HG03521 (cell line): ENCODE measurements at regions not wholly inside any gene's neighbourhood (a gene's known extent, or its start where the extent isn't known, plus 50 kb on each side); places are given as distances from the start of the nearest gene placed in this dataset.

Experiments used
- ATAC-seq: cut with Tn5 transposase; IDR thresholded peaks from one replicate; pipeline ENCODE4 v1.9.1; 2021; ENCODE audit warnings: mild to moderate bottlenecking, moderate library complexity; ENCODE audit not compliant: unreplicated experiment

DNA sequence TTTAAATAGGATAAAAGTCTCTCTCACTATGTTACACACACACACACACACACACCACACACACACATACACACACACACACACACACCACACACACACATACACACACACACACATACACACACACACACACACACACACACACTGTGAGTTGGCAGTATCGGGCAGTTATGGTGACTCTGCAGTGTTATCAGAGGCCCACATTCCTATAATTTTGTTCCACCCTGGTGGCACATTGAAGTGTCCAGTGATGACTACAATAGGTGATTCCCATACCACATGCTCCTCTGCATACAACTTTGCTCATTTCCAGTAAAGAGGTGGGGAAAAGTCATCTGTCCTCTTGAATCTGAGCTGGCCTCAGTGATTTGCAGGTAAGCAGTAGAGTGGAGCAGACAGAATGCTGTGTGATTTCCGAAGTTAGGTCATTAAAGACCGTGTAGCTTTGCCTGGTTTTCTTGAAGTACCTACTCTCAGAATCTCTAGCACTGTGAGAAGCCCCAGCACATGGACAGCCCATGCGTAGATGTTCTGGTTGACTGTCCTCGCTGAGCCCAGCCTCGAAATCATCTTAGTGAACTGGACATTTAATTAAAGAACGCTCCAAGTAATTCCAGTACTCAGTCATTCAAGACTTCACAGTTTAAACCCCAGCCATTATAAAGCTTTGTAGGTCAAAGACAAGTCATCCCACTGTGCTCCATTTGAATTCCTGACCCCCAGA lies 836.6 kb upstream of the SOX9 start:
- ATAC-seq = no peak

DNA sequence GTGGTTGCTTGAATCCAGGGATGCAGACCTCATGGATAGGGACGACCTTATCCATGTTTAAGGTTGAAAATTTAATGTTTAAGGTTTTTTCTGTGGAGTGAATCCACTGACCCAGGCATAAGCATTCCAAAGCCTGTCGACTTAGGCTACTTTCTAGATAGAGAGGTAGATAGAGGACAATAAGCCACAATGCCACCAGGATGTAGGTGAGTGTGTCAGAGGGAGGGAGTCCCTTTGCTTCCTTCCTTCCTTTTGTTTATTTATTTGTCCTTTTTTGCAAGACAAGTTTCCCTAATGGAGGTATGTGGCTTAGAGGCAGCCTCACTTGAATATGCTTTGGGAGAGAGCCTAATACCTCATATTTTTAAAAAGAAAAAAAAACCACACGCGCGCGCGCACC lies 834.2 kb upstream of the SOX9 start:
- ATAC-seq = no peak

DNA sequence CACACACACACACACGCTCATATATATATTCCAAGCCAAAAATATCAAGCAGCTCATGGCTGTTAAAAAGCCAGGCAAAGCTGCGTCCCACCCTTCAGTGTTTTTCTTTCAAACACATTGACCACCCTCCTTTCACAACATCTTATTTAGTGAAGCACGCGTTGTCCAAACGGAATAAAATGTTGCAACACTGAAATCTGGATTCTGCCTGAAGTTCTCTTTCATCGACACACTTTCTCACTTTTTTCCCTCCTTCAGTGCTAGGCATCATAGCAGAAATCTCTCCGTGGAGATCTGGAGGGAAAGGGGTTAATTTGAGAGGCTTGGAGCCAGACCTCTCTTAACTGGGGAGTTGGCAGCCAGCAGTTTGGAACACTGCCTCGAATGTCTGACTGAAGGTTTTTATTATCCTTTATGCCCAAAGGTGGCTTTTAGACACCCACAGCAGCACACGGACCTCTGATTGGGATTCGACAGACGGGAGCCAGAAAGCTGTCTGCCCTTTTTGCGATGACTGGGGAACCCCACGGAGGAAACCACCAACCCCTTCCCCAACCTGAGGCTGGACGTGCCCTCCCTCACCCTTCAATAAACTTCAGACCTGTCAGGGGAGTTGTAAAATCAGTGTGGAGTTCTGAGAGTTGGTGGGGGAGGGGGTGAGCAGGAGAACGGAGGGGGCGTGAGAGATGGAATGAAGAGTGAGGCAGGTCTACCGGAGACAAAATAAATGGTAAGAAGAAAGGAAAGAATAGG lies 833.6 kb upstream of the SOX9 start:
- no peak for ATAC-seq

DNA sequence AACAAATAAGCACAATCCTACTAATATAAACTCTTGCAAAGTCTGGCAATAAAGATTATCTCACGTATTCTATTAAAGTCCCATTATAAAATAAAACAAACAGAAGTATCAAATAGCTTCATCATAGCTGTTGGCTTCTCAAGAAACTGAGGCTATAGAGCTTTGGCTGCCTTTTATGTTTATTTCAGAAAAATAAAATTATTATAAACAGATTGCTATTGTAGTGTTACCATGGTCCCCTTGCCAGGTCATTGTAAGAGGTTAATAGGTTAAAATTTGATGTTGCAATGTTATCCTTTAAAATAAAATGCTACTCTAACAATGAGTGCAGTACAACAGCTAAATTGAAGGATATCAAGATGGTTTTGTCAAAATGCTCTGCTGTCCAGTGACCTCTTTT lies 828.8 kb upstream of the SOX9 start:
- ATAC-seq = no peak

DNA sequence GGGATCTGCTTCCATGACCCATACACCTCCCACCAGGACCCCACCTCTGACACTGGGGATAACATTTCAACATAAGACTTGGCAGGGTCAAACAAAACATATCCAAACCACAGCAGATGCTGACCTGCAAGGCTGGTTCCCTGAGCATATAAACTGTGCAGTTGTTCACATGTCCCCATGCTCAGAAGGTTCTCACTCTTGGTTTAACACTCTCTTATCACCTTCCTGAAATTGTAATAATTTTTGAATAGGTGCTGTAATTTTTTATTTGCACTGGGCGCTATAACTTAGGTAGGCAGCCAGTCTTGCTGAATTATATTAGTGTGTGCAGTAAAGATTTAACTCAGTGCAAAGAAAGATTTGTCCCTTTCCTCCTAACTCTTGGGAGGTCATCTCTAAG lies 824.8 kb upstream of the SOX9 start:
- no peak for ATAC-seq

DNA sequence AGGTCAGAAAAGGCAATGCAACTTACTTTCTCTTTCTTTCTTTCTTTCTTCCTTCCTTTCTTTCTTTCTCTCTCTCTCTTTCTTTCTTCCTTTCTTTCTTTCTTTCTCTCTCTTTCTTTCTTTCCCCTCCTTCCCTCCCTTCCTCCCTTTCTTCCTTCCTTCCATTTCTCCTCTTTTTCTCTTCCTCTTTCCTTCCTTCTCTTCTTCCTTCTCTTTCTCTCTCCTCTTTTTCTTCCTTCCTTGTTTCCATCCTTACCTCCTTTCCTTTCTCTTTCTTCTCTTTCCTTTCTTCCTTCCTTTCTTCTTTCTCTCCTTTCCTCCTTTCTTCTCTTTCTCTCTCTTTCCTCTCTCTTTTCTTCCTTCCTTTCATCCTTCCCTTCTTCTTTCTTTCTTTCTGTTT lies 819.8 kb upstream of the SOX9 start:
- ATAC-seq = no peak

DNA sequence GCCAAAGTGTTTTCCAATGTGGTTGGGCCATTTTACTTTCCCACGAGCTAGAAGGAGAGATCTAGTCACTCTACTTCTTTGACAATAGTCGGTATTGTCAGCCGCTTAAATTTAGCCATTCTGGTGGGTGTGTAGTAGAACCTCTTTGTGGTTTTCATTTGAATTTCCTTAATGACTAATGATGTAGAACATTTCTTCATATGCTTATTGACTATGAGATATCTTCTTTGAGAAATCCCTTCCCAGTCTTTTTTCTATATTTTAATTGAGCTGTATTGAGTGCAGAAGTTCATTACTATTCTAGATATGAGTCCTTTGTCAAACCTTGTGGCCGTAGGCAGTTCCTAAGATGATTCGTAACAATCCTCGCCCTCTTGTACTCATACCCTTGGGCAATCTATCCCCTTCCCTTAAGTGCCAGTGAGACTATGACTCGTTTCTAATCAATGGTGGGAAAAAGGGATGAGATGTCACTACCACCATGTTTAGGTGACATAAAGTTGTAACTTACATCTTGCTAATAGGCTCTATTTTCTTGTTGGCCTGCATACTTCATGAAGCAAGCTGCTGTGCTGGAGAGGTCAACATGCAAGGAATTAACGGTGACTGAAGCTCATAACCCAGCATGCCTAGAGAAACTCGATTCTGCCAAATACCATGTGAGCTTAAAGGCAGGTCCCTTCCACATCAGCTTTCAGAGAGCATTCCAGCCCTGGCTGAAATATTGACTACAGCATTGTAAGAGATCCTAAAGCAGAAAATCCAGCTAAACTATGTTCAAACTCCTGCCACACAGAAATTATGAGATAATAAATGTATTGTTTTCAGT lies 817.9 kb upstream of the SOX9 start:
- ATAC-seq = no peak

DNA sequence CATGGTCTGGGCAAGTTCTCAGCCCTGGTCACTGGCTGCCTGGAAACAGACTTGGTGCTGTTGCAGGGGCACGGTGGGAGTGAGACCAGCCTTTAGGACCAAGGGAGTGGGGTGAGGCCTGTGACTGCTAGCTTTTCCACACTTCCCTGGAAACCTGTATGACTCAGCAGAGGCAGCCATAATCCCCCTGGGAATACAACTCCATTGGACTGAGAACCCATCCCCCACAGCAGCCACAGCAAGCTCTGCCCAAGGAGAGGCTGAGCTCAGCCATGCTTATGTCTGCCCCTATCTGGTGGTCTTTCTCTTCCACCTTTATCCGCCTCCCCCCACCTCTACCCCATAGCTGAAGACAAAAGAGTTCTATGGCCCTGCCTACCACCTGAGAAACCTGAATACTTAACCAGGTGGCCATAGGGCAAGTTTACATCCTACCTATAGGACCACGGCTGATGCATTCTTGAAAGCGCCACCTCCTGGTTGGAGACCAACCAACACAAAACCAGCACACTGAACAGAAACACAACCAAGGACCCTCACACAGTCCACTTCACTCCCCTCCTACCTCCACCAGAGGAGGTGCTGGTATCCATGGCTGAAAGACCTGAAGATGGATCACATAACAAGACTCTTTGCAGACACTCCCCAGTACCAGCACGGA lies 816.2 kb upstream of the SOX9 start:
- no peak for ATAC-seq

DNA sequence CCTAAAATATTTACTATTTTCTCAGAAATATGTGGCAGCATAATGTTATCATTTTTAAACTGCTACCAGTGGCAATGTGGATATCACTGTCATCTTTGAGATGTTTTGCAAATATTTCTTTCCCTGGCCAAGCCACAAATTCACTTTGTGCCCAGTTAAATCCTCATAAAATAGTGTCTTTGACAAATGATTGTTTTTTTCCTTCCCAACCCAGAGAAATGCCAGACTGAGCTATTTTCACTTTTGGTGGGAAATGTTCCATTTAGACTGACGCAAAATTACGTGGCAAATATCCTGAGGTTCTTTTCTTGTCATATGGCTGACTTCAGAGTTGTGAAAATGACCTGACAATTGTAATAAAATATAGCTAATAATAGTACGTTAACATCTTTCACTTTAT lies 807.0 kb upstream of the SOX9 start:
- ATAC-seq = no peak

DNA sequence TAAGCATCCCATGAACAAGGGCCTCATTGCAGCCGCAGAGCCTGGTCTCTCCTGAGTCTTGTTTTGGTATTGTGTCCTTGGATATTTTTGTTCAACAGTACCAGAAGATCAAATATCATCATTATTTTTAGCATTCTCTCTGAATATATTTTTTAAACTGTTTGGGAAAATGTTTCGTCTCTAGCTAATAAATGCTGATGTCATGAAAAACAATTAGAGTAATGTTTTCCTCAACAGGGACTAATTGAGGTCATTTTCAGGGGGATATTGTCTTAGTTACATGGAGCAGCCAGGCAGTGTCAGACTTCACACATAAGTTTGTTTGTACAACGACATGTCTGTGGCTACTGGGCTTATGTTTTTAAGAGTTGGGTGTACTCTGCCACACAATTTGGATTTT lies 805.3 kb upstream of the SOX9 start:
- ATAC-seq = no peak

DNA sequence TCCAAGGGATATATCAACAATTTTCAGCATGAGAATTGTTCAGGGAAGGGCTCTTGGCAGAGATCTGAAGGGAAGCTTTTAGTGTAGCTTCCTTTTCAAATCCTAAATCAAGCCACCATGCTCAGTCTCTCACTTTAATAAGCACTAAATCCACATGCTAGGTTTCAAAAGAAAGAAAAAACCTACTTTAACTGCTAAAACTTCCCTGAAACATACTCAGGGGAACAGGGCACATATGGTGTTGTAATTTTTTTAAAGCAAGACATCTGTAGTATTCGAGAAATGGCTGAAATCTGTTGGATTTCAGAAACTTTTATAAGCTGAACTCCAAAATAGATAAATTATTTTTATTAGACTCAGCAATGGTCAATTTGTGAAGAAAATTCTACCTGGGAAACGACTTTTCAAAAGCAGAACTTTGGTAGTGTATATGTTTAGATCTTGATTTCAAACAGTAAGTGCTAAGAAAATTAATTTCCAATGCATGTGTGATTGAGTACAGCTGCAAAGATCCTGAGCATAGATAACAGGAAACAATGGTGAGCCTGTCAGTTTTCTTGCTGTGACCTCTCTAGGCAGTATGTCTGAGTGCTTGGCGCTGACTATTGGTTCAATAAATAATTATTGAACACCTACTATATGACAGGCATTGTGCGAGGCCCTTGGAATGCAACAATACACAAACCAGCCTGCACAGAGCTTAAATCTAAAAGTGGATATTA lies 804.5 kb upstream of the SOX9 start:
- ATAC-seq = no peak

DNA sequence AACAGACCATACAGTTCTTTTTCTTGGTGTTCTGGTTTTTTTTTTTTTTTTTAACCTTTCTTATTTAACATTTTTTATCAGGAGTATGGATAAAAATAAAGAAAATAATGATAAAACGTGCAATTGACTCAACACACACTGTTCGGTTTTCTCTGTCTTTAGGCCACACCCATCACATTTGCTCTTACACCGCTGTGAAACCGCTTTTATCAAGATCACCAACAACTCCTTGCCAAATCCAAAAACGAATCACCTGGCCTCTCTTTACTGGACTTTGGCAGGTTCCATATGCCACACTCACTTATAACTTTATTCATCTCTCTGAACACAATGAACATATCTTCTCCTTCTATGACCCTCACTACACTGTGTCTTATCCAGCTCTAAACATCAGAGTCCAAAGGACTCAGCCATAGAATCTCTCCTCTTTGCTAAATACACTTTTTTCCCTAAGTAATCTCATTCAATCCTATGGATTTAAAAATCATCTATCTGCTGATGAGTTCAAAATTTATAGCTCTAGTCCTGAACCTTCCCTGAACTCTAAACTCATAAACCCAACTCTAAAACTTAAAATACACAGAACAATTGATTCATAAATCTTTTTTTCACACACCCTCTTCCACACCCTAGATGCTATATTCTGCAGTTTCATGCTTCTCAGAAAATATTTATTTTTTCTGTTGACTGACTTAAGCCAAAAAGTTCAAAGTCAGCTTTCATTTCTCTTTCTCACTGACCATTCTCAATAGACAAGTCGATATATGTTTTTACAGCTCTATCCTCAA lies 800.6 kb upstream of the SOX9 start:
- ATAC-seq = no peak

DNA sequence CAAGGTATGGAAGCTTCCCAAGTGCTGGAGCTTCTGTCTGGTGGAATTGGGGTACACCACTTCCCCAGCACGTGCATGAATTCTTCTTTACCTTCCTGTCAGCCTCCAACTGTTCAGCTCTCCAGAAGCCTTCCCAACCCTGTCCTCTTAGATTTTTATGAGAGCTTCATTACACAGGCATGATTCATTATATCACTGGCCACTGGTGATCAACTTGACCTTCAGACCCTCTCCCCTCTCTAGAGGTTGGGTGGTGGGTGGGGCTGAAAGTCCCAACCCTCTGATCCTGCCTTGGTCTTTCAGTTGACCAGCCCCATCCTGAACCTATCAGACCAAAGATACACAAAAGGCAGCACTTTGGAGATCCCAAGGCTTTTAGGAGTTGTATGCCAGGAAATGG lies 795.7 kb upstream of the SOX9 start:
- ATAC-seq = no peak

DNA sequence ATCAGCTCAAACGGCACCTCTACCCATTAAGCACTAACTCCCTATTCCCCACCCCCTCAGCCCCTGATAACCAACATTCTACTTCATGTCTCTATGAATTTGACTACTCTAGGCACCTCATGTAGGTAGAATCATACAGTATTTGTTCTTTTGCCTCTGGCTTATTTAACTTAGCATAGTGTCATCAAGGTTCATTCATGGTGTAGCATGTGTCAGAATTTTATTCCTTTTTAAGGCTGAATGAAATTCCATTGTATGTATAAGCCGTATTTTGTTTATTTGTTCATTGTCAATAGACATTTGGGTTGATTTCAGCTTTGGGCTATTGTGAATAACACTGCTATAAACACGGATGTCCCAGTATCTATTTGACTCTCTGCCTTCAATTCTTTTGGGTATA lies 794.9 kb upstream of the SOX9 start:
- no peak for ATAC-seq

DNA sequence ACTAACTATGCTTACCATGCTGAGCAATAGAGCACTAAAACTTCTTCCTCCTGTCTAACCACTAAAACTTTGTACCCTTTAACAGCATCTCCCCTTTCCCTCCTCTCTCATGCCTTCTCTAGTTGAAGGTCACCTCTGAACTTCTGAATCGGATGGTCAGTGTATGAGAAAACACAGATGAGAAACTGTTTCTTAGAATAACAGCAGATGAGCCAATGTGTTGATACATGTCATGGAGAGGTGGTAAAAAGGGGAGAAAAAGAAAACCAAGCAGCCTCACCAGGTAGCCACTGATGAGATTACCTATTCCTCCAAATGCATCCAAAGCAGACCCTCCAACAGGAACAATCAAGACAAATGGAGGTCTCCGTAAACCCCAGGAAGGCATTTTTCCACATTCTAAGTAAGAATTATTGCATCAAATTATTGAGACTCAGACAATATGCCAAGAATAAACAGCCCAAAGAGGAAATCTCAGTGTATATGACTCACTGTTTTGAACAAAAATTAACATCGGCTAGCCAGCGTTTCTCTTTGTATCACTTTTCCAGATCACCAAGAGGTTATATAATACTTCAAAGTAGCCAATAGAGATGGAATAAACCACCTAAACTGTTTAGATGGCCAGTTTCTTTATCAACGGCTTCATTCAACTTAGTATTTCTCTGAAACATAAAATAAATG lies 793.3 kb upstream of the SOX9 start:
- ATAC-seq = no peak

DNA sequence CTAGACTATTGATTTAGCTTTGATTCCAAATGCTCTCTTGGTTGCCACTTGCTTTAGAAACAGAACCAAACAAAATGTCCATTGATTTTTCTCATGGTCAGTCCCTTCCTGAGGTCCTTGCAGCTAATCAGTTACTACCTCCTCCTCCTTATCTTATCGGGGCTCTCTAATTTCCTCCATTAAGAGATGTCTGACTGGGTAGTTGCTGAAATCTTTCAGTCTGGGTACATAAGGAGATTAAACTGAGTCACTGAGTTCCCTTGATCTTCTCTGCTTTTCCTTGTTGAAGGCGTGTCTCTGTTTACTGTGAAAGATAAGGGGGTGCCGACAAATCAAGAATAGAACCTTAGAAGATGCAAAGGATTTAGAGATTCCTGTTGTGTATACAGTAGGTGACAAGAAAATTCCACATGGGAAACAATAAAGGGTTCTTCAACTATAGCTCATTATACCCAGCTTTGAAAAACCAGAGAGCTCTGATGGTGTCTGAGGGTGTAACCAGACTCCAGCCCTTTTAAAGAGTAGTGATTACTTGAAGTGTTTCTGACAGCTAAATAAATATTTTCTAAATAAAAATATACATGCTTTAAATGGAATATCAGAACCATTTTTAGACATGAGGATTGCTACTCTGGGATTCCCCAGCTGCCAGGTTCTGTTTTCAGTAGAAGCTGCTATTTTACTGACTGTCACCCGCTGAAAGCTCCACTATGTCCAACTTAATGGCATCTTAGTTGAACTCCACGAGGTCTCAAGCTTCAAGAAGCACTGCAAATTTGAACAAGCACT lies 791.3 kb upstream of the SOX9 start:
- no peak for ATAC-seq

DNA sequence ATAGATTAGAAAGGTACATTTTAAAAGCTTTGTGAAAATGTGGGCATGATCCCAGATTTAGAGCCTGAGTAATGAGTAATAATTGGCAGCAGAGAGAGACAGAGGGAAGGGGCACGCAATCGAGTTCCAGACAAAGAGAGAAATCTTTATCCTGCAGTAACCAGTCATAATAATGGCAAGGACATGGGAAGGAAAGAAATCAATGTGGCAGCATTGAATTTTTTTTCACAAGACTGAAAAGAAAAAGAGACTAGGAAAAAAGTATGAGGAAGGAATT lies 790.8 kb upstream of the SOX9 start:
- ATAC-seq = no peak

DNA sequence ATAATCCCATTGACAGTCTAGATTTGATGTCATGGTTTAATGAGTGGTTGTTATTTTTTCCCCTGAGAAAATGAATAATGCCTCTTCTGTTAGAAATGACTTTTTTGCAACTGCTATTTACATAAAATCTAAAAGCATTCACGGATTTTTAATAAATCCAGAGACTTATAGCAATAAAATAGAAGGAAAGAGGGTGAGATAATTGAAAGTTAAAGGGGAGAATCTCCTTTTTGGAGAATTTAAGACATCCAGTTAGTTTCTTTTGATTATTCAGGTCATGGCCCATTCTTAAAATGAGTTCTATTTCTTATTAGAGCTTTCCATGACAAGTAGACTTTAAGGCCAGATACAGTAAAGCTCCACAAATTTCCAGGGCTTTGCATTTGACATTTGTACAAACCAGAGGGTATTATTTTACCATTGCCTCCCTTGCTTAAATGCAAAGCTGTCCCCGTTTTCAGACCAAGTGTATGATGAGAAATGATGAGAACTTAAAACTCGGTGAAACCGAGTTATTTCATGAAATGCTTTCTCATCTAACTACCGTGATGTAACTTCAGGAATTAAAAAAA lies 789.0 kb upstream of the SOX9 start:
- ATAC-seq = no peak
